Neural cell (in vitro differentiated cells): ENCODE measurements at regions not wholly inside any gene's neighbourhood (a gene's known extent, or its start where the extent isn't known, plus 50 kb on each side); places are given as distances from the start of the nearest gene placed in this dataset.

Experiments used
- H2AFZ ChIP-seq: fragments of 200-600, 300-800 bp; sonication (generic), shearing (Covaris generic); 2 replicates; pipeline ENCODE4 v1.6.0; 2014; ENCODE audit warnings: low read depth, mild to moderate bottlenecking, antibody characterized with exemption, low read length, moderate library complexity
- H3F3A ChIP-seq: fragments of 200-600 bp; shearing (Covaris generic); 2 replicates; pipeline ENCODE4 v1.6.1; 2016; ENCODE audit warnings: mild to moderate bottlenecking, moderate library complexity, mixed read lengths, antibody characterized with exemption, low read length; ENCODE audit not compliant: insufficient read depth, poor library complexity, severe bottlenecking
- H3K27ac ChIP-seq: fragments of 200-600, 300-800 bp; sonication (generic), shearing (Covaris generic); 2 replicates; pipeline ENCODE4 v1.5.1; 2014; ENCODE audit warnings: mild to moderate bottlenecking, low read length, moderate library complexity
- H3K27me3 ChIP-seq: fragments of 300-800, 200-600 bp; sonication (generic), shearing (Covaris generic); 2 replicates; pipeline ENCODE4 v1.6.0; 2014; ENCODE audit warnings: mild to moderate bottlenecking, low read depth, low read length, moderate library complexity; ENCODE audit not compliant: insufficient read depth
- H3K36me3 ChIP-seq: fragments of 300-800, 200-600 bp; sonication (generic), shearing (Covaris generic); 2 replicates; pipeline ENCODE4 v1.5.1; 2014; ENCODE audit warnings: mild to moderate bottlenecking, antibody characterized with exemption, low read length, moderate library complexity; ENCODE audit not compliant: insufficient read depth
- H3K4me2 ChIP-seq: fragments of 300-800, 200-600 bp; sonication (generic), shearing (Covaris generic); 2 replicates; pipeline ENCODE4 v1.6.0; 2014; ENCODE audit warnings: mild to moderate bottlenecking, low read length
- H3K4me3 ChIP-seq: fragments of 300-800, 200-600 bp; sonication (generic), shearing (Covaris generic); 2 replicates; pipeline ENCODE4 v1.5.1; 2014; ENCODE audit warnings: mild to moderate bottlenecking, low read length, moderate library complexity
- H3K79me2 ChIP-seq: fragments of 200-600 bp; shearing (Covaris generic); replicated peaks from 2 replicates; pipeline ENCODE4 v1.6.0; 2014; ENCODE audit warnings: mild to moderate bottlenecking, low read length, moderate library complexity; ENCODE audit not compliant: insufficient read depth
- H3K9ac ChIP-seq: fragments of 300-800, 200-600 bp; sonication (generic), shearing (Covaris generic); 2 replicates; pipeline ENCODE4 v1.6.1; 2016; ENCODE audit warnings: mild to moderate bottlenecking, low read length, mixed read lengths
- H3K9me2 ChIP-seq: fragments of 200-600 bp; shearing (Covaris generic); 2 replicates; pipeline ENCODE4 v1.6.1; 2016; ENCODE audit warnings: mild to moderate bottlenecking, low read length, mixed read lengths; ENCODE audit not compliant: insufficient read depth
- H3K9me3 ChIP-seq: fragments of 200-600, 300-800 bp; sonication (generic), shearing (Covaris generic); 2 replicates; pipeline ENCODE4 v1.6.1; 2016; ENCODE audit warnings: mild to moderate bottlenecking, mixed run types, low read length, moderate library complexity, mixed read lengths
- H4K20me1 ChIP-seq: fragments of 200-600 bp; shearing (Covaris generic); 2 replicates; pipeline ENCODE4 v1.6.1; 2016; ENCODE audit warnings: mild to moderate bottlenecking, mixed run types; ENCODE audit not compliant: insufficient read depth
- EP300 ChIP-seq: fragments of 450-650 bp; conservative IDR thresholded peaks from 2 replicates; pipeline ENCODE4 v1.6.1; 2014; ENCODE audit warnings: antibody characterized with exemption, mild to moderate bottlenecking, moderate library complexity; ENCODE audit not compliant: poor library complexity, severe bottlenecking
- EZH2 ChIP-seq: fragments of 200-600, 300-800 bp; shearing (Covaris generic), sonication (generic); IDR thresholded peaks from 2 replicates; pipeline ENCODE4 v1.6.1; 2014; ENCODE audit warnings: antibody characterized with exemption, low read length, borderline replicate concordance, mild to moderate bottlenecking; ENCODE audit not compliant: insufficient read depth, poor library complexity, severe bottlenecking
- MXI1 ChIP-seq: fragments of 450-650 bp; conservative IDR thresholded peaks from 2 replicates; pipeline ENCODE4 v1.6.1; 2014; ENCODE audit warnings: antibody characterized with exemption, mild to moderate bottlenecking; ENCODE audit not compliant: poor library complexity, severe bottlenecking
- POLR2AphosphoS5 ChIP-seq: IDR thresholded peaks from 2 replicates; pipeline ENCODE4 v1.6.1; 2012
- RAD21 ChIP-seq: fragments of 450-650 bp; conservative IDR thresholded peaks from 2 replicates; pipeline ENCODE4 v1.6.1; 2014; ENCODE audit warnings: antibody characterized with exemption, mild to moderate bottlenecking, moderate library complexity
- REST ChIP-seq: IDR thresholded peaks from 2 replicates; pipeline ENCODE4 v1.6.1; 2012; ENCODE audit warnings: borderline replicate concordance
- SMC3 ChIP-seq: fragments of 450-650 bp; conservative IDR thresholded peaks from 2 replicates; pipeline ENCODE4 v1.6.1; 2014; ENCODE audit warnings: antibody characterized with exemption, mild to moderate bottlenecking, moderate library complexity; ENCODE audit not compliant: poor library complexity
- TAF1 ChIP-seq: IDR thresholded peaks from 2 replicates; pipeline ENCODE4 v1.6.1; 2012; ENCODE audit warnings: low read depth
- TF ChIP-seq, protein P1 (sequence below): fragments of 450-650 bp; IDR thresholded peaks from 2 replicates; pipeline ENCODE4 v1.5.1; 2014; ENCODE audit warnings: antibody characterized with exemption, mild to moderate bottlenecking, moderate library complexity; ENCODE audit not compliant: poor library complexity, severe bottlenecking

GRCh38 chr5:149434162-149435014 is 55.3 kb upstream of the IL17B start:
- Histone ChIP-seq H3K27me3 (no peaks in the 10 kb centered on the region), H3F3A (no peaks in the 10 kb centered on the region), H3K9me2 (no peaks in the 10 kb centered on the region), H2AFZ (no peak overlapping the region), H3K36me3 (no peaks in the 10 kb centered on the region), H3K27ac (no peak overlapping the region), H4K20me1 (no peaks in the 10 kb centered on the region), H3K9me3 (no peaks in the 10 kb centered on the region), H3K4me3 (no peak overlapping the region), H3K79me2 (no peaks in the 10 kb centered on the region), H3K4me2 (no peak overlapping the region), H3K9ac (no peak overlapping the region)
- TF ChIP-seq EZH2 (no peak), POLR2AphosphoS5 (no peak), TAF1 (no peak), EP300 (no peak), MXI1 (no peak), RAD21 (peak; percentile 70), REST (no peak), SMC3 (peak; percentile 79)
- TF ChIP-seq, protein P1, sequence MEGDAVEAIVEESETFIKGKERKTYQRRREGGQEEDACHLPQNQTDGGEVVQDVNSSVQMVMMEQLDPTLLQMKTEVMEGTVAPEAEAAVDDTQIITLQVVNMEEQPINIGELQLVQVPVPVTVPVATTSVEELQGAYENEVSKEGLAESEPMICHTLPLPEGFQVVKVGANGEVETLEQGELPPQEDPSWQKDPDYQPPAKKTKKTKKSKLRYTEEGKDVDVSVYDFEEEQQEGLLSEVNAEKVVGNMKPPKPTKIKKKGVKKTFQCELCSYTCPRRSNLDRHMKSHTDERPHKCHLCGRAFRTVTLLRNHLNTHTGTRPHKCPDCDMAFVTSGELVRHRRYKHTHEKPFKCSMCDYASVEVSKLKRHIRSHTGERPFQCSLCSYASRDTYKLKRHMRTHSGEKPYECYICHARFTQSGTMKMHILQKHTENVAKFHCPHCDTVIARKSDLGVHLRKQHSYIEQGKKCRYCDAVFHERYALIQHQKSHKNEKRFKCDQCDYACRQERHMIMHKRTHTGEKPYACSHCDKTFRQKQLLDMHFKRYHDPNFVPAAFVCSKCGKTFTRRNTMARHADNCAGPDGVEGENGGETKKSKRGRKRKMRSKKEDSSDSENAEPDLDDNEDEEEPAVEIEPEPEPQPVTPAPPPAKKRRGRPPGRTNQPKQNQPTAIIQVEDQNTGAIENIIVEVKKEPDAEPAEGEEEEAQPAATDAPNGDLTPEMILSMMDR = peak; percentile 82

DNA sequence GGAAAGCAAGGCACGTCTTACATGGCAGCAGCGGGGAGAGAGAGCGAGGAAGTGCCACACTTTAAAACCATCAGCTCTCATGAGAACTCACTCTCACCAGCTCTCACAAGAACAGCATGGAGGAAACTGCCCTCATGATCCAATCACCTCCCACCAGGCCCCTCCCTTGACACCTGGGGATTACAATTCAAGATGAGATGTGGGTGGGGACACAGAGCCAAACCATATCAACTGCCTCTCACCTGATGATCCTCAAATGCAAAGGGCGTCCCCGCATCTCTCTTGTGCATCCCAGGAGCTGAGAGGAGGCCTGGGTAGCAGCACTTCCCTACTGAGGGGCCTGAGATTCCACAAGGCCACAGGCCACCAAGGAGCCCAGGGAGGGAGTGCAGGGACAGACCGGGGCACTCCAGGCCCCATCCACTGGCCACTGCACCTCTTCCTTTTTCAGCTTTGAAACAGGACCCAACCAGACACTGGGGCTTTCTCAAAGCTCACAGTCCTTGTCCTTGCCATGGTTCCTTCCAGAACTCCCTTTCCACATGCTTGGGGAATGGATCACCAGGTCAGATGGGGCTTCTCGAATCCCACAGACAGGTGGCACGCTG is 54.5 kb upstream of the IL17B start:
- Histone ChIP-seq H3K9me3 (no peaks in the 10 kb centered on the region), H3K4me2 (no peak overlapping the region), H3K27ac (no peak overlapping the region), H3K9ac (no peak overlapping the region), H3K4me3 (no peak overlapping the region), H3K27me3 (no peaks in the 10 kb centered on the region), H4K20me1 (no peaks in the 10 kb centered on the region), H3K36me3 (no peaks in the 10 kb centered on the region), H3K79me2 (no peaks in the 10 kb centered on the region), H3K9me2 (no peaks in the 10 kb centered on the region), H2AFZ (no peak overlapping the region), H3F3A (no peaks in the 10 kb centered on the region)
- TF ChIP-seq REST = no peak
- TF ChIP-seq MXI1 = no peak
- TF ChIP-seq RAD21 = no peak
- no peak for TF ChIP-seq POLR2AphosphoS5
- TF ChIP-seq TAF1 = no peak
- TF ChIP-seq, protein P1 = no peak
- TF ChIP-seq EZH2 = no peak
- TF ChIP-seq SMC3 = no peak
- no peak for TF ChIP-seq EP300
